Endothelial cell of umbilical vein (primary cell): ENCODE measurements at regions not wholly inside any gene's neighbourhood (a gene's known extent, or its start where the extent isn't known, plus 50 kb on each side); places are given as distances from the start of the nearest gene placed in this dataset.

Experiments
- CTCF ChIP-seq, 2 donors: IDR thresholded peaks; 1 replicate in 1 of 2; 2 replicates in 1 of 2; pipeline ENCODE4 v1.5.1; 2011; ENCODE audit warnings: low read length in 2 of 2, mild to moderate bottlenecking in 2 of 2, moderate library complexity in 2 of 2, control low read depth in 1 of 2, inconsistent platforms in 1 of 2, low read depth in 1 of 2; ENCODE audit not compliant: insufficient read depth in 1 of 2; ENCODE audit errors: extremely low read depth in 1 of 2
- EZH2 ChIP-seq: IDR thresholded peaks from 2 replicates; pipeline ENCODE4 v1.6.1; 2012; ENCODE audit warnings: borderline replicate concordance, low read depth, mild to moderate bottlenecking, moderate library complexity, low read length, inconsistent platforms; ENCODE audit not compliant: severe bottlenecking
- POLR2A ChIP-seq: IDR thresholded peaks from 2 replicates; pipeline ENCODE4 v1.6.1; 2012; ENCODE audit warnings: low read depth, mild to moderate bottlenecking, control low read depth, low read length

- TF ChIP-seq POLR2A (no peak), CTCF (IDR thresholded peaks at IDR 0.05; ENCODE audit: extremely low read depth in 1 of 2, insufficient read depth in 1 of 2, low read depth in 1 of 2, low read length in 2 of 2) (no peak), EZH2 (no peak)
Observed at GRCh38 chr7:109109558-109109957, 539.9 kb downstream of the DNAJB9 start.
